ENCODE measurements at regions not wholly inside any gene's neighbourhood (a gene's known extent, or its start where the extent isn't known, plus 50 kb on each side); places are given as distances from the start of the nearest gene placed in this dataset.

- no peaks in the 10 kb centered on the region; the same call in 1 of the 2 replicates for H3K4me1 ChIP-seq (ENCODE audit: insufficient read depth, low read length)
- no peaks in the 10 kb centered on the region for H3K9me3 ChIP-seq (ENCODE audit: control insufficient read depth, low read depth, low read length)
- H2BK12ac ChIP-seq (ENCODE audit: insufficient read length, low read depth, low read length) = no peak overlapping the region
- H4K5ac ChIP-seq (ENCODE audit: insufficient read length, low read depth, low read length) = no peak overlapping the region
- no peak overlapping the region for H3K9ac ChIP-seq (ENCODE audit: extremely low read depth, insufficient read length, low read length)
- H3K79me2 ChIP-seq (ENCODE audit: insufficient read depth, low read length) = no peaks in the 10 kb centered on the region
- no peak overlapping the region for H3K4ac ChIP-seq (ENCODE audit: low read depth, low read length)
- no peak overlapping the region for H3T11ph ChIP-seq (ENCODE audit: low read length)
- DNase-seq = no peak
- no peak overlapping the region for H3K18ac ChIP-seq (ENCODE audit: insufficient read length, low read depth, low read length)
- H3K14ac ChIP-seq (ENCODE audit: insufficient read depth, low read length) = no peak overlapping the region
- no peaks in the 10 kb centered on the region for H3K23me2 ChIP-seq (ENCODE audit: insufficient read length, low read depth, low read length, poor library complexity, severe bottlenecking)
- no peak overlapping the region for H2BK15ac ChIP-seq (ENCODE audit: low read depth, low read length)
- no peak overlapping the region for H2BK5ac ChIP-seq (ENCODE audit: insufficient read length, low read length)
- no peaks in the 10 kb centered on the region for H4K20me1 ChIP-seq (ENCODE audit: control insufficient read depth, insufficient read depth, insufficient read length)
- H2BK20ac ChIP-seq (ENCODE audit: low read depth, low read length, poor library complexity, severe bottlenecking) = no peak overlapping the region
- Mint-ChIP-seq H3K27ac (no peak overlapping the region; a peak in 2 of 7 replicates), H3K4me3 (no peak overlapping the region), H3K4me1 (no peaks in the 10 kb centered on the region; a peak in 2 of 4 replicates), H3K36me3 (ENCODE audit: insufficient read depth in 1 of 3, low read depth in 3 of 3) (no peaks in the 10 kb centered on the region), H3K27me3 (ENCODE audit: low read depth) (no peaks in the 10 kb centered on the region), H3K9me3 (no peaks in the 10 kb centered on the region)
- no peak overlapping the region for H2AFZ ChIP-seq (ENCODE audit: low read length)
- no peak for TF ChIP-seq CTCF (conservative IDR thresholded peaks at IDR 0.05)
- H3K23ac ChIP-seq (ENCODE audit: insufficient read length, low read depth, low read length) = no peak overlapping the region
- H3K79me1 ChIP-seq (ENCODE audit: insufficient read depth, low read depth, low read length, poor library complexity, severe bottlenecking) = no peaks in the 10 kb centered on the region
- no peak overlapping the region for H4K8ac ChIP-seq (replicated peaks; ENCODE audit: insufficient read length, low read depth, low read length)
- no peak overlapping the region for H4K91ac ChIP-seq (ENCODE audit: insufficient read length, low read depth, low read length)
- H3K27ac ChIP-seq (ENCODE audit: insufficient read length, low read depth, low read length) = no peak overlapping the region
- no CpG with 5 or more reads among the region's 1 CpG for WGBS (ENCODE audit: extremely low coverage, insufficient read length, low lambda C conversion rate)
- no peaks in the 10 kb centered on the region for H3K27me3 ChIP-seq (ENCODE audit: insufficient read depth, low read length)
- no peak overlapping the region for H3K56ac ChIP-seq (ENCODE audit: insufficient read length, low read depth, low read length)
- no peak overlapping the region for H3K4me2 ChIP-seq (ENCODE audit: insufficient read depth, insufficient read length, low read length)
- H2AK5ac ChIP-seq (ENCODE audit: insufficient read length, low read length) = no peak overlapping the region
- H2BK120ac ChIP-seq (ENCODE audit: low read depth, low read length, poor library complexity, severe bottlenecking) = no peak overlapping the region
Observed at GRCh38 chr4:23320931-23321587, 568.8 kb downstream of the PPARGC1A start.
